ENCODE measurements at regions not wholly inside any gene's neighbourhood (a gene's known extent, or its start where the extent isn't known, plus 50 kb on each side); places are given as distances from the start of the nearest gene placed in this dataset.

DNA sequence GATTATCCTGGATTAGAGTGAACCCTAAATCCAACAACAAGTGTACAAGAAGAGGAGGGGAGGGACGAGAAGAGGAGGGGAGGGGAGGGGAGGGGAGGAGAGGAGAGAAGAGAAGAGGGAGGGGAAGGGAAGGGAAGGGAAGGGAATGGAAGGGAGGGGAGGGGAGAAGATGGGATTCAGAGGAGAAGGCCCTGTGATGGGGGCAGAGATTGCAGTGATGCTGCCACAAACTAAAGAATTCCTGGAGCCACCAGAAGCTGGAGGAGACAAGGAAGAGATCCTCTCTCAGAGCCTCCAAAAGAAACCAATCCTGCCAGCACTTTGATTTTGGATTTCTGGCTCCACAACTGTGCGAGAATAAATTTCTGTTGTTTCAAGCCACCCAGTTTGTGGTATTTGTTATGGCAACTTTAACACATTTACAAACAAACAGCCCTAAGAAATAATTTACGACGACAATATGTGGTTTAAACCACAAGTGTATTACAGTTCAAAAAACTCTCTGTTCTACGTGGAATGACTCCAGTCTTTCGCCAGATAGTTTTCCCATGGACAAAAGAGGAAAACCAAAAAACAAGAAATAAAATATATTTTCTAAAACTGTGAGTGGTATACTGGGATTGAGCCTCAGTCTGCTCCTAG is 235.4 kb downstream of the HDGFL1 start:
- TF ChIP-seq, protein P1, sequence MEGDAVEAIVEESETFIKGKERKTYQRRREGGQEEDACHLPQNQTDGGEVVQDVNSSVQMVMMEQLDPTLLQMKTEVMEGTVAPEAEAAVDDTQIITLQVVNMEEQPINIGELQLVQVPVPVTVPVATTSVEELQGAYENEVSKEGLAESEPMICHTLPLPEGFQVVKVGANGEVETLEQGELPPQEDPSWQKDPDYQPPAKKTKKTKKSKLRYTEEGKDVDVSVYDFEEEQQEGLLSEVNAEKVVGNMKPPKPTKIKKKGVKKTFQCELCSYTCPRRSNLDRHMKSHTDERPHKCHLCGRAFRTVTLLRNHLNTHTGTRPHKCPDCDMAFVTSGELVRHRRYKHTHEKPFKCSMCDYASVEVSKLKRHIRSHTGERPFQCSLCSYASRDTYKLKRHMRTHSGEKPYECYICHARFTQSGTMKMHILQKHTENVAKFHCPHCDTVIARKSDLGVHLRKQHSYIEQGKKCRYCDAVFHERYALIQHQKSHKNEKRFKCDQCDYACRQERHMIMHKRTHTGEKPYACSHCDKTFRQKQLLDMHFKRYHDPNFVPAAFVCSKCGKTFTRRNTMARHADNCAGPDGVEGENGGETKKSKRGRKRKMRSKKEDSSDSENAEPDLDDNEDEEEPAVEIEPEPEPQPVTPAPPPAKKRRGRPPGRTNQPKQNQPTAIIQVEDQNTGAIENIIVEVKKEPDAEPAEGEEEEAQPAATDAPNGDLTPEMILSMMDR (conservative IDR thresholded peaks at IDR 0.05; ENCODE audit: low read depth, low read length): no peak
- TF ChIP-seq, protein P2, sequence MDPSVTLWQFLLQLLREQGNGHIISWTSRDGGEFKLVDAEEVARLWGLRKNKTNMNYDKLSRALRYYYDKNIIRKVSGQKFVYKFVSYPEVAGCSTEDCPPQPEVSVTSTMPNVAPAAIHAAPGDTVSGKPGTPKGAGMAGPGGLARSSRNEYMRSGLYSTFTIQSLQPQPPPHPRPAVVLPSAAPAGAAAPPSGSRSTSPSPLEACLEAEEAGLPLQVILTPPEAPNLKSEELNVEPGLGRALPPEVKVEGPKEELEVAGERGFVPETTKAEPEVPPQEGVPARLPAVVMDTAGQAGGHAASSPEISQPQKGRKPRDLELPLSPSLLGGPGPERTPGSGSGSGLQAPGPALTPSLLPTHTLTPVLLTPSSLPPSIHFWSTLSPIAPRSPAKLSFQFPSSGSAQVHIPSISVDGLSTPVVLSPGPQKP (IDR thresholded peaks at IDR 0.05; ENCODE audit: borderline replicate concordance, low read depth, low read length): no peak
- TF ChIP-seq POLR2A (IDR thresholded peaks at IDR 0.05; ENCODE audit: low read depth, low read length) (no peak), MAZ (IDR thresholded peaks at IDR 0.05; ENCODE audit: borderline replicate concordance, low read depth, low read length) (no peak), RAD21 (IDR thresholded peaks at IDR 0.05; ENCODE audit: low read length) (no peak), RFX5 (IDR thresholded peaks at IDR 0.05; ENCODE audit: low read depth, low read length) (no peak), MXI1 (IDR thresholded peaks at IDR 0.05; ENCODE audit: borderline replicate concordance, low read depth, low read length) (no peak), SMC3 (IDR thresholded peaks at IDR 0.05; ENCODE audit: low read depth, low read length) (no peak), FOS (IDR thresholded peaks at IDR 0.05; ENCODE audit: low read depth, low read length) (no peak)
